ENCODE measurements at regions not wholly inside any gene's neighbourhood (a gene's known extent, or its start where the extent isn't known, plus 50 kb on each side); places are given as distances from the start of the nearest gene placed in this dataset.

DNA sequence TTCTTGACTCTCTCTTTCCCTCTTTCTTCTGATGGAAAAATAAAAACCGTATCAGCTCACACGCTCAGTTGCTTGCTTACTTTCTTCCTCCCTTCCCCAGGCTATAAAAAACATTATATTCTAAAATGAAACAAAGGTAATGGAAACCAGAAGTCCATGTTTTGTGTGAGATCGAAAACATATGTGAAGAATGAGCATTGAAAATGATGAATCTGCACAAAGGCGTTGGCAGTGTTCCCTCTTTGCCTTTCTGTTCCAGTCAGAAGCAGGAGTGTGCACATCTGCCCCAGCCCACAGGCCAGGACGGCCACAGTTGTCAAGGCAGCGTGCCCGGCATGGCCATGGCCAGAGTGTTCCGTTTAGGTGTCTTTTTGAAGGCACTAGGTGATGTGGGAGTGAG lies 185.3 kb upstream of the USP24 start:
- TF ChIP-seq, protein P1, sequence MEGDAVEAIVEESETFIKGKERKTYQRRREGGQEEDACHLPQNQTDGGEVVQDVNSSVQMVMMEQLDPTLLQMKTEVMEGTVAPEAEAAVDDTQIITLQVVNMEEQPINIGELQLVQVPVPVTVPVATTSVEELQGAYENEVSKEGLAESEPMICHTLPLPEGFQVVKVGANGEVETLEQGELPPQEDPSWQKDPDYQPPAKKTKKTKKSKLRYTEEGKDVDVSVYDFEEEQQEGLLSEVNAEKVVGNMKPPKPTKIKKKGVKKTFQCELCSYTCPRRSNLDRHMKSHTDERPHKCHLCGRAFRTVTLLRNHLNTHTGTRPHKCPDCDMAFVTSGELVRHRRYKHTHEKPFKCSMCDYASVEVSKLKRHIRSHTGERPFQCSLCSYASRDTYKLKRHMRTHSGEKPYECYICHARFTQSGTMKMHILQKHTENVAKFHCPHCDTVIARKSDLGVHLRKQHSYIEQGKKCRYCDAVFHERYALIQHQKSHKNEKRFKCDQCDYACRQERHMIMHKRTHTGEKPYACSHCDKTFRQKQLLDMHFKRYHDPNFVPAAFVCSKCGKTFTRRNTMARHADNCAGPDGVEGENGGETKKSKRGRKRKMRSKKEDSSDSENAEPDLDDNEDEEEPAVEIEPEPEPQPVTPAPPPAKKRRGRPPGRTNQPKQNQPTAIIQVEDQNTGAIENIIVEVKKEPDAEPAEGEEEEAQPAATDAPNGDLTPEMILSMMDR (IDR thresholded peaks at IDR 0.05): no peak
- TF ChIP-seq EP300 (IDR thresholded peaks at IDR 0.05) (no peak), PHF8 (IDR thresholded peaks at IDR 0.05; ENCODE audit: borderline replicate concordance, low read depth) (no peak), RCOR1 (IDR thresholded peaks at IDR 0.05; ENCODE audit: low read depth, low read length) (no peak), ZFP36 (IDR thresholded peaks at IDR 0.05; ENCODE audit: borderline replicate concordance, partially characterized antibody) (no peak), BHLHE40 (IDR thresholded peaks at IDR 0.05; ENCODE audit: low read depth, low read length) (no peak), POLR2A (IDR thresholded peaks at IDR 0.05; ENCODE audit: low read length) (no peak), EHMT2 (IDR thresholded peaks at IDR 0.05; ENCODE audit: low read depth) (no peak)
